GM19397 (cell line): ENCODE measurements at regions not wholly inside any gene's neighbourhood (a gene's known extent, or its start where the extent isn't known, plus 50 kb on each side); places are given as distances from the start of the nearest gene placed in this dataset.

ENCODE experiments used
- ATAC-seq: cut with Tn5 transposase; IDR thresholded peaks from one replicate; pipeline ENCODE4 v1.9.1; 2021; ENCODE audit warnings: mild to moderate bottlenecking, moderate library complexity; ENCODE audit not compliant: unreplicated experiment

DNA sequence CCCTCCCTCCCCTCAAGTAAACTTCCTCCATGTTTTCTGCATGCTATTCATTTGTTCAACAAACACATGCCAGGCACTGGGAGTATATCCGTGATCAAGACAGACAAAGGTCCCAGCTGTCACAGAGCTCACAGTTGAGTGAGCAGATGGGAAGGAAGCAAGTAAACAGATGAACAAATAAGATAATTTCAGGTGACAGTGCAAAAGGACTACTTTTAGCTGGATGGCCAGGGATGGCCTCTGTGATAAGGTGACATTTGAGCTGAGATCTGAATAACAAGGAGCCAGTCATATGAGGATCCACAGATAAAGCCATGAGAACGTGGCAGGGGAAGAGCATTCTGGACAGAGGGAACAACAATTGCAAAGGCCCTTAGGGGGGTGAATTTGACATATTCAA is 121.7 kb upstream of the RAD23B start:
- no peak for ATAC-seq

DNA sequence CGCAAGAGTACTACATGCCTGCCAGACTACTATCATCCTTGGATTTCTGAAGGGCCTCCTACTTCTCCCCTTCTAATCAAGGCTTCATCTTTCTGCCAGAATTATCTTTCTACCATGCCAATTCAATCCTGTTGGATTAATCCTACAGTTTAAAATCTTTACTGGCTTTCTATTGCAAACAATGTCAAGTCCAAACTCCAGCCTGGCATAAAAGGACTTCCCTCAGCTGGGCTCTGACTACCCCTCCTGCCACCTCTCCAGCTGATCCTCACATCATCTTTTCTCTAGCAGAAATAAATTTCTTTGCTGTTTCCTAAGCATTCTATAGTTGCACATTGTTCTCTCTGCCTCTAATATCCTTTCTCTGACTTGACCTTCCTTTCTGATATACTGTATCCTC is 119.7 kb upstream of the RAD23B start:
- no peak for ATAC-seq

- ATAC-seq = no peak
Observed at GRCh38 chr9:107169796-107170195, 113.3 kb upstream of the RAD23B start.

- no peak for ATAC-seq
Observed at GRCh38 chr9:107170801-107171200, 112.3 kb upstream of the RAD23B start.

DNA sequence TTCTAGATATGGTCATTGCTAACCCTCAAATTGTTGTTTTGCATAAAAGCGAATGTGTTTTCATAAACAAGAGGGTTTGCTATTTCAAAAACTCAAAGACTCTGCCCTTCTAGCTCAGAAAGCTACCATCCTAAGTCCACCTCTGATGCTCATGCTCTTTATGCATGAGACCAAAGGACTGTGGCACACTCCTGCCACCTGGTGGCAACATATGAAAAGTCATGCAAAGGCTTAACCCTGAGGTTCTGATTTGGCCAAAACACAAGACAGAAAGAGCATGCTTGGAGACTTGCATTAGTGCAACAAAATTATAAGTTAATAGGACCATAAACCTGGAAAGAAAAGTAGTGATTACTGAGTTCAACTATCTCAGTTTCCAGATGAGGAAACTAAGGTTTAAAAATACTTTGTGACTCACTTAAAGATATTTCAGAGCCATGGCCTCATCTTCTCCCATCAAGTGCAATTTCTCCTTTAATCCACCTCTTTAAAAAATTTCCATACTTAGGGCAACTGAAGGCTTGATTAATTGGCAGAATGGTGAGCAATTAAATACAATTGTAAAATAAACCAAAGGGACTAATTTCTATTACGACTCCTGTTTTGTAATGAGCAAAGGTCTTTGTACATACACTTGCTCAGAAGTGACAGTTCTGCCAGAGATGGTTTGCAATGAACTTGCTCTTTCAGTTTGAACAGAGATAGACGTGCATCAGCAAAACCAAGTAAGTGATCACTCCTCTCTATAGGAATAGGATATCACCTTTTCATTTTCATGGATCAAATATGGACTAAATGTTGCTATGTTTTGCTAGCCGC is 110.7 kb upstream of the RAD23B start:
- ATAC-seq = peak; percentile 64

DNA sequence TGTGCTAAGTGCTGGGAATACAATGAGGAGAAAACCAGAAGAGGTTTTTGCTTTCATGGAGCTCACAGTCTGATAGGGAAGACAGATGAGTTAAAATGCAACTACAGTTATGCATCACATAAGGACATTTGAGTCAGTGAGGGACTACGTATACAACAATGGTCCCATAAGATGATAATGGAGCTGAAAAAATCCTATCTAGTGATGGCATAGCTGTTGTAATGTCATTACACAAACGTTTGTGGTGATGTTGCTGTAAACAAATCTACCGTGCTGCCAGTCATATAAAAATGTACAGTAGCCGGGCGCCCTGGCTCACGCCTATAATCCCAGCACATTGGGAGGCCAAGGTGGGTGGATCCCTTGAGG is 110.1 kb upstream of the RAD23B start:
- no peak for ATAC-seq

GRCh38 chr9:107173422-107174180 is 109.5 kb upstream of the RAD23B start:
- no peak for ATAC-seq

DNA sequence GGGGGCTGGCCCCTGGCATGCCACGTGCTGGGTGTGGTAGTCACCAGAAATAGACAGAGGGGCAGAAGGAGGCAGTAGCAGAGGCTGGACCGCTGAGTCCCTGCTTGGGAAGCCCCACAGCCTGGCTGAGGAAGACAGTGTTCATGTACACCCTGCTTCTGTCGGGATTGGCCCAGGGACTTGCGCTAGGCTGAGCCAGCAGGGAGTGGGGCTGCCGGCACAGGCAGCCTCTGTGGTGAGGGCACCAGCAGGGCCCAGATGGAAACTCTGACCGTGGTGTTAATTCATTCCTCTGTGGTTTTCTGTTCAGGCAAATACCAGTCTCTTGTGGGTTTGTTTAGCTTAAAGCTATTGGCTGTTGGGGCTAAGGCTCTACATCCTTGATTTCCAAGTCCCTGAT is 108.6 kb upstream of the RAD23B start:
- no peak for ATAC-seq

DNA sequence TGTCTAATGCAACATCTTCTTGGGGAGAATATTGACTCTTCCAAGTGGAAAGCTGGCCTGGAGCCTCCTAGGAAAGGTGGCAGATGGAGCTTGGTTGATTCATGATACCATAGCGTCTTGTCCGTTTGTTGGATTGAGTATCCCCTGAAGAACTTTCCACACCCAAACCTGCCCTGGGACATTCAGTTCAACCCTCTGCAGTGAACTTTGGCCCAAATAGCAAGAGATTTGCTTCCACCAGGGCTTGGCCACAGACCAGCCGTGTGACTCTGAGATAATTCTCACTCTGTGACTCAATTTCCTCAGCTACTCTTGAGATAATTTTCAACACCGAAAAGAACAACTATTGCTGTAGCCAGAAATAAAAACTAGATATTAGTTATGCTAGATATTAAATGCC is 108.0 kb upstream of the RAD23B start:
- no peak for ATAC-seq

DNA sequence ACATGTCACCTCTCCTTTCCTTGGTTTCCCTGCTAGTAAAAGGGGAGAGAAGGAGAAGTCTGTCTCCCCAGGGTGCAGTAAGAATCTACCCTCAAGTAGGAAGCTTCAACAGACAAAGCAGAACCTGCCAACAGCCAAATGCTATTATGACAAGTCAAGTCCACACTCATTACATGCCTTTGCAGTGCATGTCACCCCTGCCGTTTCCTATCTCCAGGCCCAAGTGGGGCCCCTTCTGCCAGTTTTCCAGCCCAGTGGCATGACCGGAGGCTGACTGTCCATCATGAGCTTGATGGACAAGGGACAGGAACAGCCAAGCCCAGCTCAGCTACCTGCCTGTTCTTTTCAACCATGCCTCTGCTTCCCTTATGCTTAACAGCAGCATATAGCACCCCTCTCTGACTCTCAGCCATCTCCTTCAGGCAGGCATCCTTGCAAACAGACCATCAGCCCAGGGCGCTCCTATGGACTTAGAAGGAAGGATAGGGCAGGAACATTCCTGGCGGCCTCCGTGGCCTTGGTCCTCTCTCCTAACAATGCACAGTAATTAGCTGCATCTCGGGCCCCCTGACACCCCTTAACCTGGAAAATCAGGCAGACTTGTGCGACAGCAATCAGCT is 107.2 kb upstream of the RAD23B start:
- ATAC-seq = no peak

DNA sequence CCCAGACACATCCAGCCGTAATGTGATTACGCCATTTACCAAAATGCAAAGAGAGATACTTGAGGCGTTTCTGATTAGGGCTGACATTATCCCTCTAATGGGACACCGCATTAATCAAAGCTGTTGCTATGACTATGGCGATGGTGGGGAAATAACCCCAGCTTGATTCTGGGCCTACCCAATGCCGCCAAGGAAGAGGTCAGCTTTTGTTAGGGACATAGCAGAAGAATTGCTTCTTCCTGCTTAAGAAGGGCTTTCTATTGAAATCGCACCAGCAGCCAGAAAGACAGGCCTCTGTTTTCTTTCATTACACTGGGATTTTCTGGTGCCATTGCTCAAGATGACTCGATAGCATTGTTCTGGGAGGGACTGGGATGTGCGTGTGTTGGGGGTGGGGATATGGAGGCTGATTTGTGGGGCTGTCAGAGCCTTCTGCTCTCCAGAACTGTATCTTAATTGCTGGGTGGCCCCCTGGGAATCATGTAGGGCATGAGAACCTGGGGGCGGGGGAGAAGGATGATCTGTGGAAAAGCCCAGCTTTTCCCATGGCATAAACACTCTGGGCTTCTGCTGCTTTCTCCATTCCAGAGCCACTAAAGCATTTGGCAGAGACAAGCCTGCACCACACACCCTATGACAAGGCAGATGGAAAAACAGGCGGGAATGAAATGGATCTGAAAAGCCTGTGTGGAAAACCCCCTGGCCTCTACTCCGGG is 106.5 kb upstream of the RAD23B start:
- ATAC-seq = no peak

- ATAC-seq = no peak
Observed at GRCh38 chr9:107177243-107177839, 105.7 kb upstream of the RAD23B start.

DNA sequence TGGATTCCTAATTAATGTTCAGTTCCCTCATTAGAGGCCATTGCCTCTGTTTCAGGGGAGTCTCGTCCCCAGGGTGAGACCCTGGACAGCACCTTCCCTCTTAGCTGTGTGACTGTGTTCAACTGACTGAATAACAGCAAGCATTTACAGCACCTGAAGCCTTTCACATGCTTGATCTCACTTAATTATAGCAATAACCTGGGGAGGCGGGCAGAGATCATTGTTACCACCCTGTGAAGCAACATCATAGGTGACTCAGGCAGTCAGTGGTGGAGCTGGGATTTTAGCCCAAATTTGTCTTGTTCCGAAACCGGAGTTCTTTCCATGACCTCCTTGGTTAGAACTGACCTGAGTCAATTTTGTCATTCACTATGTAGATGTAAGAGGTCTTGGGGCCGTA is 105.2 kb upstream of the RAD23B start:
- no peak for ATAC-seq

DNA sequence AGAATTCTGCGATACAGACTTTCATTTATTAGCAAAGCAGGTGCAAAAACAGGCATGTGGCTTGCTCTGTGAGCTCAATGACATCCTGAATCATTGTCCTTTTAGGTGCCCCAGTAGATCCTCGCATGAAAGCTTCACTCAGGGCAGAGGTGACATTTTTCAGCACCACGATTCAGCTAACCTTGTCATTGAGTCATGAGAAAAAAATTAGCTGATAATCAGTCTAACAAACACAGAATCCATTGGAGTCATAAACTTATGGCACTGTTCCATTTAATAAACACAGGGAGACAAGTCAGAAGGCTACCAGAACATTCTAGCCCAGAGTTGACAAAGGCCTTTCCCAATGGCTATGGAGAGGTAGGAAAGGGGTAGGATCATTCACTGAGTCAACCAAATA is 104.8 kb upstream of the RAD23B start:
- no peak for ATAC-seq

GRCh38 chr9:107180206-107180605 is 102.9 kb upstream of the RAD23B start:
- ATAC-seq = no peak

DNA sequence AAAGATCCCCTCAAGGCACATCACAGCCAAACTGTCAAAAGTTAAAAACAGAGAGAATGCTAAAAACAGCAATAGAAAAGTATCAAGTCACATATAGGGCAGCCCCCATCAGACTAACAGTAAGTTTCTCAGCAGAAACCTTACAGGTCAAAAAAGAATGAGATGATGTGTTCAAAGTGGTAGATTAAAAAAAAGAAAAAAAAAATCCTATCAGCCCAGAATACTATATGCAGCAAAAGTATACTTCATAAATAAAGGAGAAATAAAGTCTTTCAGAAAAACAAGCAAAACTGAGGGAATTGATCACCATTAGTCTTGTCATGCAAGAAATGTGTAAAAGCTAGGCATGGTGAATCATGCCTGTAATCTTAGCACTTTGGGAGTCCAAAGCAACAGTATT is 99.9 kb upstream of the RAD23B start:
- ATAC-seq = no peak

GRCh38 chr9:107188376-107188775 is 94.7 kb upstream of the RAD23B start:
- no peak for ATAC-seq

DNA sequence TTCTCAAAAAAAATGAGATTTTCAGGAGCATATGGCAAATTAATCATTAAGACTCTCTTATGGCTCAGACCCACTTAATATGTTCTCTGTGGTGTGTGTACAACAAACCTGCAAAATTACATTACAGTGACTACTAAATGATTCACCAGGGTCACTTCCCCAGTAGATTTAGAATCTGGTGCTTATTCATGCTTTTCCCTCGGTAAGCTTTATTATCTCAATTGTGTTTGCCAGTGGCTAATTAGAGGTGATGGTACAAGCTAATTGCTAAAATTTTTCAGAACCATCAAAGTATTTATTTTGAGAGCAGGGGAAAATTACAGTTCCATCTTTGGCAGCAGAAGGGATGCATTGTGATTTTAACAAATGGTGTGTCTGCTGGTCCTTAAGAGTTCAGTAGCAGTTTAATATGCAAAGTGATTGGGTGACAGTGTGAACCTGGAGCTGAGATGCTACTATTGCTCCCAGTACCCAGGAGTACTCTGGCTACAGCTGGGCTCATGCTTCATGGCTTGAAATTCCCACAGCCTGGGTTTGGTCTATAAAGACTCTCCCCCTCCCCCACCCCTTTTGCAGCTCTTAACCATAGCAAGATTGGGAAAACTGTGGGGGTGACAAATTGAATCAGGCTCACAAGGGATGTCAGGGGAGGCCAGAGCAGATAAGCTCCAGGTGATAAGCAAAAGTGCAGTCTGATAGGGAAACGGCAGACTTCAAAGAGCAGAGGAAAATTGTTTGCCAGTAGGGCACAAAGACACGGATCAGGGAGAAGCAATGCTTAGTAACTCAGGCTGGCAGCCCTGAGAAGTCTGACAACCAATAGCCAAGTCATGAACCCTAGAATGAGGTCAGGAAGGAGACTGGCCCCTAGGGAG is 92.8 kb upstream of the RAD23B start:
- no peak for ATAC-seq

GRCh38 chr9:107190936-107191290 is 92.2 kb upstream of the RAD23B start:
- ATAC-seq = no peak

- no peak for ATAC-seq
Observed at GRCh38 chr9:107193251-107193650, 89.8 kb upstream of the RAD23B start.
